HG02981 (cell line): ENCODE measurements at regions not wholly inside any gene's neighbourhood (a gene's known extent, or its start where the extent isn't known, plus 50 kb on each side); places are given as distances from the start of the nearest gene placed in this dataset.

Experiments used
- ATAC-seq: cut with Tn5 transposase; IDR thresholded peaks from one replicate; pipeline ENCODE4 v1.9.1; 2021; ENCODE audit warnings: mild to moderate bottlenecking, moderate library complexity; ENCODE audit not compliant: unreplicated experiment

DNA sequence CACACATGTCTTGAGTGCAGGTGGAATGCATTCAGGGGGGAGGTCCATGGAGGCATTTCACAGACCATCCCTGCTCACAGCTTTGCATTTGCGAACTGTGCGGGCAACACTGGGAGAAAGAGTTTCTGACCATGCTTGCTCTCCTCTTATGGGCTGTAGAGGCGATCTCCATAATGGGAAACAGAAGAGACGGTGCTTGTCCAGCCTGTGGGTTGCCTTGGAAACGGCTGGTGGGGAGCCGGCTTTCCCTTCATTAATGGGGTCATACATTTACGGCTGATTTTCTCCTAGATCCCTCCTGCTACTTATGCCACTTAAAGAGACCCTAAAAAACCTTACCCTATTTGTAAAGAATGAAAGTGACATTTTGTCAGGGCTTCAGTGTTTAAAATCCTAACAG is 147.4 kb downstream of the SOX11 start:
- no peak for ATAC-seq

DNA sequence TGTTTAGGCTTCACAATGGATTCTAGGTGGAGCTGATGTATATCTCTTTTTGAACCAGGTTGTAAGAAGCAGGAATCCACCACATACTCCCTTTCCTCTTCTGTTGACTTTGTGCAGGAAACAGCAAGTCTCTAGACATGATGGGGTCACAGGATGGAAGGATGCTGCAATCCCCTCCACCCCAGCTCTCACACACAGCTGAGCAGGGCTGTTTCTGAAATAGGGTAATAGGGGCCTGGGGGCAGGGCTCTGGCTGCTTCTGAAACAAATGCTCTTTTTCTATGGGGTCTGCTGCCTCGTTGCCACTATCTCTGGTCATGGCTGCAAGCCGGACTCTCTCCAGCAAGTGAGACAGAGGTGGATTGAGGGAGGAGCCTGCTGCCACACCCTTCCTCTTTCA is 148.9 kb downstream of the SOX11 start:
- ATAC-seq = no peak

DNA sequence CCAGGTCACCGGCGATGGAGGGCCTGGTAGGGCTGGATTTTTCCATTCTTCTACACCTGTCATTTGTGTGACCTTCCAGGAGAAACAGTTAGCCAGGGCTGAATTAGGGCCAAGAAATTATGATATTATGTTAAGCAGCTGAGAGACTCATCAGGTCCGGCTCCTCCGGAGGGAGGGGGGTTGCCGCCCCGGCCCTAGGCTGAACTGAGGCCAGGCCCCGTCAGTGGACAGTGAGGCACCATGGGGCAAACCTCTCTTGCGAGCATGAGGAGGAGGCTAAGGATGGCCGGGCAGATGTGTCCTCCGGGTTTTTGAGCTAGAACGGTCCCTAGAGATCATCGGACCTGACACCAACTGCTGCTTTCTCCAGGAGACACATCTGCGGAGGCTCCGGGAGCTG is 150.1 kb downstream of the SOX11 start:
- ATAC-seq = no peak

DNA sequence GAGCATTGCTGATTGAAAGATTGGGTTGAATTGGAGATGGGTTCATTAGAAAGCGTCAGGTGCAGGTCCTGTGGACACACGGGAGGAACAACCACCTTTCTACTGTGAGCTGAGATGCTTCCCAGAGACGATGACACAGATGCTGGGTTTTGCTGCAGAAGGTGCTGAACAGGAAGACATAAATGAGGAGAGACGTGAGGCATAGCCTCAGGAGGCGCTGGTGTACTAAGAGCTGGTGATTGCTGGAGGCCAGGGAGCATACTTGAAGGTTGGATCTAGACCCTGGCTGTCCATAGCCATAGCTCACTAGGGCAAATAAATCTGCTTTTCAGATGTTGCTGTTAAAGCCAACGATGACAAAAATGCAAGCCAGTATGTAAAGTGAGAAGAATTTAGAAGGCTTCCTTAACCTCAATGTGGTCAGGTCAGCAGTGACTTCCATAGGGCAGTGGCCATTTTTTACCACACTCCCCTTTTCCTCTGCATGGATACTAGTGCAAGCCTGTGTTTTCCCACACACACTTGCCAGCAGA is 153.7 kb downstream of the SOX11 start:
- ATAC-seq = no peak

DNA sequence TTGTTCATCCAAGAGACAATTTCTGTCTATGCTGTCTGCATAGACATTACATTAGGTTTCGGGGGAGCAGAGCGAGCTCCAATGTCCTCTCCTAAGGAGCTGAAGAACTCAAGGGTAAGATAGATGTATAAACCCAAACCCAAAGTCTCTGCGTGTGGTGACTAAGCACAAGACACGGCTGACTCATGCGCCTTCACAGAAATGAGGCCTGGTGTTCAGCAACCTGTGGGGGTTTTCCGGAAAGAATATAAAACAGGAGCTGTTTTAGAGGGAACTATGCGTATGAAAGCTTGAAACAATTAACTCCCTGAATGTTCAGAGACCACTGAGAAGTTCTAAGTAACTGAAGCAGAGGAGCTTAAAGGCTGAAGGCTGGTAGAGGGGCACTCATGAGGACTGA is 154.7 kb downstream of the SOX11 start:
- ATAC-seq = no peak

DNA sequence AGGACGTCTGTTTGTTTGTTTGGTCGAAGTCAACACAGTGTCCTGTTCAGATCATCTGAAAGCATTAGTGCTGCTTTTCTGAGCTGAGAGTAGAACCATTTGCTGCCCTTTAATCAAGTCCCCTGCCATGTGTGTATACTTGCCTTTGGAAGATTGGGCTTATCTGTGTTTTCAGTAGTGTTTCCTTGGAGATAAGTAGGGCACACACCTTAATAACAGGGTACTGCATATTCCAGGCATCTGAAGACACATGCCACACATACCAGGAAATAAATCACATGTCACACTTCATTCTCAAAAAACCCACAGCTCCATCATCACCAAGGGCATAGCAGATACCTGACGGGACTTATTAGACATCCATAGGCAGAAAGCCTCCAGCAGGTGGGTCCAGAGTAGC is 157.4 kb downstream of the SOX11 start:
- ATAC-seq = no peak

DNA sequence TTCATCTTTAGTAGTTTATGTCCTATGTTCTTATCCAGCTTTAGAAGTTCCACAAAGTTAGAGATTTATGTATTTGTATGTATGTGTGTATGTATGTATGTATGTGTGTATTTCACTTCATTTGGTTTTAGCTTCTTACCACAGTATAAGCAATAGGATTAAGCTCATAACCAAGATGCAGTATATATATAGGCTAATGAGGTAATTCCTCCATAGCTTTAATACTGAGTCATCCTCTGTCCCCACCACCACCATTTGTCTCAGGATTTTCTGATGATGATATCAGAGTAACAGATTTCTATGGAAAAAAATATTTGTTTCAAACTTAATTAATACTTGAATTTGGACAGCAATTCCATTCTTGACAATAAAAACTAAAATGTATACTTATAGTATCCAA is 159.2 kb downstream of the SOX11 start:
- no peak for ATAC-seq

DNA sequence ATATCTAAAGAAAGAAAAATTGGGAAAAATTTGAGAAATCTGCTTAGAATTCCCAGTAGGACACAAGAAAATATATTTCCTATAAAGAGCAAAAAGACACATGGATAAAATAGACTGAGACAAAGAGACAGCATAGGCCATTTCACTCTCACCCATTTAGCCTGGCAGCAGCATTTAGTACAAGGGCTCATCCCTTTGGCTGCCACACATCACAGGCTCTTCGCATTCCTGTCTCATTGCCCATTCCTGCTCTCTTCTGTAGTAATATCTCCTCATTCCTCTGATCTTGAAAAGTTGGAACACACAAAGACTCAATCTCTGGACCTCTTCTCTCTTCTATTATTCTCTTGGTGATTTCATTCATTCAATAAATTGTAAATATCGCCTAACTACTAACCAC is 162.6 kb downstream of the SOX11 start:
- no peak for ATAC-seq

DNA sequence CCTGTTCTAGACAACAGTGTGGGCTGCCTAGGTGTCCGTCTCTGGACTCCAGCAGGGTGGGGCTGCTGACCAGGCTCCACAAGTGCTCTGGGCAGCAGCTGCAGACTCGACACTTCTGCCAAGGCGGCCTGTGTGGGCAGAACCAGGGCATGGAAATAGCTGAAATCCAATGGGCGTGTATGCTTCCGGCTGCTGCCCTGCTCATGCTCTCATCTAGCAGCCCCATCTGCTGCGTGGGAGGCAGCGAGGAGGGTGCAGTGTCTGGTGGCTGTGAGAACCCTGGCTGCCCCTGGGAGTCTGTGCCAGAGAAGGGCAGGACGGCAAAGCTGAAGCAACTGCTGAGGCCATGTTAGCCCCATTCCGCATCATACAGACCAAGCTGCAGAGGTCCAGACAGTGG is 174.9 kb downstream of the SOX11 start:
- ATAC-seq = no peak

DNA sequence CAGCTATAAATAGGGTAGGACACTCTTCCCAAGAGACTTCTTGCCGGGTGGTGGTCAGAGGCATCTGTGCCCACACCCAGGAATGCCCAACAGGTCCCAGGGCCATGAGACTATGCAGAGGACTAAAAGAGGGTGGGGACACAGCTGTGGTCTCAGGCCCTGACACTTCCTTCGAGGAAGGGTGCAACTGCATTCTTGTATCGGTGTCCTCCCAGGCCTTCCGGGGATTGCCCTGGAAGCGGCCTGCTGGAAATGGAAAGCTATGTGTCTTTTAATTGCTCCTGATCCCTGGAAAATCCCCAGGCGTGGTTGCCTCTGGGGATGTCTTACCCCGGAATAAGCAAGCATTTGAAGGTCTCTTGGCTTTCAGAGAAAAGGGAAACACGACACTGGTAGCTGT is 176.7 kb downstream of the SOX11 start:
- ATAC-seq = no peak

DNA sequence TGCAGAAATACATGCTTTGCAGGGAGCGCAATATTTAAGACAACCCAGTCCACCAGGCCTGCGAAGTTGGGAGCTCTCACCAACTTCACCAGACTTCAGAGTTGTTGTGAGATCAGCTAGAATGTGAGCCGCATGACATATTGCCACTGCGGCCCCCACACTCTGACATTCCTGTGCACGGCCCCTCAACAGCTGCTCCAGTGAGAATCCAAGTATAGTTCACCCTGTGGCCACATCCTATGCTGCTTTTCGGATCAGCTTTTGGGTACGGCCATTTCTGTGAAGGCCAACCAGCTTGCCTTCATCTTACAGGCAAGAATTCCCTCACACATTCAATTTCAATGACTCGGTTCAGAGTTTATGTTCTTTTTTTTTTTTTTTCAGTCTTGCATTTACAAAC is 177.8 kb downstream of the SOX11 start:
- ATAC-seq = no peak

DNA sequence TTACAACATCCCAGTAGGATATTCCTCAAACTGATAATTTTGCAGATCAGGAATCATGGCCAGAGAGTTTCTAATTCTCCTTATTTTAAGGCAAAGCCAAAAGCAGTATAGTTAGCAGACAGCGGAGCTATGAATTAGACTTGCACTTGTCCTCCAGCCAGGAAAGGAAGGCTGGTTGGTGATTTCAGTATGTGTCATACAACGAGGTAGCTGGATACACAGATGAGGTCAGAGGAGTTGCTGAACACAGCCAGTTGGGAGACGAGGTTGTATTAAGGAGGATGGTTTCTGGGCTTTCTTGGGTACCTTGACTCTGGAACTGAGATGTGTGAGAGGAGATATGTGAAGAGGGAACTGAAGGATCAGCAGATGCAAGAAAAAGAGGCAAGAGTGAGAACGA is 185.2 kb downstream of the SOX11 start:
- ATAC-seq = no peak

DNA sequence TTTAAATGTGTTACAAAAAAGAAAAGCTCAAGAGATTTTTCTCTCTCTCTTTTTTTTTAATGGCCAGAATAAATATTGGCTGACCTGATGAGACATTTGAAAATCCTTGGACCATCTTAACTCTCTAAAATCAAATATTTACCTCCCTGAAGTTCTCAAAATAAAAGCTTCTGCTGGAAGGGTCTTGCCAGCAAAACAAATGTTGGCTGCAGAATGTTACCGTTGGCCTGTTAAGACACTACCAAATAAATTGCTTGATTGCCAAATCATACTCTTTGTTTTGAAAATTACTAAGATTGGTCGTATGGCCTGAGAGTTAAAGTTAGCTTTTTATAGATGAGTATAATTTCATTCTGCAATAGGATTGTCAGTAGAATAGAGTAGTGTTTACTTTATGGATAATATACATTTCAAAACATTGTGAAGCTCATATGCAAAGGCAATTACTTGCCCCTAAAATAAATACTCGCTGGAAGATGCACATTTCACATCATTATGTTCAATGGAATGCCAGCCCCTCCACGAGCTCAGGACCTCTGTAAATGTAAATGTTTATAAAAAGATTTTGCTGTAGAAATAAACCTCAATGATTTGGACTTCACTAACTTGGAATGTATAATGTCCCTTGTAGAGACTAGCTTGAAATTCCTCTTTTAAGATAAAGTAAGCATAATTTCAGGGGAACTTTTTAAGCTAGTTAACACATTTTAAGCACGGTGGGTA is 193.4 kb downstream of the SOX11 start:
- ATAC-seq = no peak

DNA sequence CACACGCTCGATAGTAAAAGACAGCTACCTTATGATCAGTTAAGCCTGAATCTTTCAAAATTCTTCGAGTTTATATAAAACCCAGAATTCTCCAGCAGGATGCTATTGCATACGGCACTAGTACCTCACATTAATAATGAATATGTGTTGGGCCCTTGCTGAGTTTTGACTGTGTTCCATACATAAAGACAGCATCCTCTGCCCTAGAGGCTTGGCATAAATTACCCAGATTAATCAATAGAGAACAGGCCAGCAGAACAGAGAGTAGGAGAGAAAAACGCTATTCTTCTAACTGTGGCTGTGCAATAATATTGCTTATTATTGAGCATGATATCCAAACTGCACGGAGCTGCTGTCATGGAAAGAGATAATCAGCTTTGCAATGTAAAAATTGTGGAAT is 194.3 kb downstream of the SOX11 start:
- ATAC-seq = no peak

DNA sequence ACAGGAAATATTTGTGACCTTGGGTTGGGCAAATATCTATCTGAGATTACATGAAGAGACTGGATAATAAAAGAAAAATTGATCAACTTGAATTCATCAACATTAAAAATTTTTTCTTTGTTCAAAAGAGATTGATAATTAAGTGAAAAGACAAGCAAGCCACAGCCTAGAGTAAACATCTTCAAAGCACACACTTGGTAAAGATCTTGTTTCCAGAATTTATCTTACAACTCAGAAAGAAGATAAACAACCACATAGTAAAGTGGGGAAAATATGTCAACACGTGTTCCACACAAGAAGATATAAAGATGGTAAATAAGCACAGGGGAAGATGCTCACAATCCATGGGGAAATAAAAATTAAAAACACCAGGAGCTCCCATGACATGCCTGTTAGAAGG is 195.9 kb downstream of the SOX11 start:
- ATAC-seq = no peak

DNA sequence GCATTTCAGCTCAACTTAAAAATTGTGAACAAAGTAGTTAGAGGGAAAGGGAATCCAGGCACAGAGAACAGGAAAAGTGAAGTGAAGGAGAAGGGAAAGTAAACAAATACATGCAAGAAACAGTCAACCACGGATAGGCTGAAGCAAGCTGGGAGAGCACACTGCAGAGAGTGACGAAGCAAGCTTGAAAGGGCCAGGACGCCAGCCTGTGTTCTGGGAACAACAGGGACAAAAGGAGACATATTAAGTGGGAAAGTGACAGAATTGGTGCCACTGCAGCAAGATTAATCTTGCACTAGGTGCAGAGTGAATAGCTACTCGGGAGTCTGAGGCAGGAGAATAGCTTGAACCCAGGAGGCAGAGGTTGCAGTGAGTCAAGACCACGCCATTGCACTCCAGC is 197.3 kb downstream of the SOX11 start:
- ATAC-seq = no peak

DNA sequence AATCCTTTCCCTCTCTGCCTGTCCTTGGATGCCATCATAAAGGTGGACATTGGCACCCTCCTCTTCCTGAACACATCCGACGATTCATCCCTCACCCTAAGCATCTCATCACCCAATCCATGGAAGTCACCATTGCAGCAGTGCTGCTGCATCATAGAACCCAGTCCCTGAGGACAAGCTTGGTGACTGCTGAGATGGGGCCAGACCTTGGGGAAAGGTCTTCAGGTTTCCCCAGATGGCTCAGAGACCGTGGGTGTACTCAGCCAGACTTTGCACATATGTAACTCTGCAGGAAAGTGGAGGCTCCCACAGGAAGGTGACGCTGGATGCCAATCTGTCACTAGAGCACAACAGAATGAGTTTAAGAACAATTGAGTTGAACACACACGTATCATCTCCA is 202.2 kb downstream of the SOX11 start:
- no peak for ATAC-seq

DNA sequence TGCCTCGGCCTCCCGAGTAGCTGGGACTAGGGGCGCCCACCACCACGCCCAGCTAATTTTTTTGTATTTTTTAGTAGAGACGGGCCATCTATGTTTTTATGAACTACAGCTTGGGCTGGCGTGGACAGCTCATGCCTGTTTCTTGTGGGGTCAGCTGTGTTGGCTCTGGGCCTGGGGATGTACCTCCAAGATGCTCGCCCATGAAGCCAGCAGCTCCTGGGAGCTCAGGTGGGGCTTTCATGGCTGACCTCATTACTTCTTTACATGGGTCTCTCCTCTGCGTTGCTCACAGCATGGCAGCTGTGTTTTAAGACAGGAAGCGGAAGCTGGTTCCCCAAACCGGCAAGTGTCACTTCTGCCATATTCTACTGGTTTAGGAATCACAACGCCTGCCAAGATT is 203.1 kb downstream of the SOX11 start:
- no peak for ATAC-seq

DNA sequence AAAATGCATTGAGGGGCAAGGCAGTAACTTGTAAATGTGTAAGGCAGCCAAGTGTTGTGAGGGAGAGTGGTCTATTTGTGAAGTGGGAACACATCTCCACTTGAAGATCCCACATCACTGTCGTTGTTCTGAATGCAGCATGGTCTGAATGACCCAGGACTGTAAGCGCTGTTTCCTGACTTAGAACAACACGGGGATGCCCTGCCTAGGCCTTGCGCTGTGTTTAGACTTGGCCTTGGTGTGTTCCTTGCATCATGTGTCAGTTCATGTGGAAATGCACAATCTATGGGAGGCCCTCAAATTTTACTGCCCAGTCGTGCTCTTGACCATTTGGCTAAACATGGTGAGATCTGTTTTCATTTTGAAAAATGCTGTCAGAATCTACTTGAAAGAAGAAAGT is 205.1 kb downstream of the SOX11 start:
- no peak for ATAC-seq

DNA sequence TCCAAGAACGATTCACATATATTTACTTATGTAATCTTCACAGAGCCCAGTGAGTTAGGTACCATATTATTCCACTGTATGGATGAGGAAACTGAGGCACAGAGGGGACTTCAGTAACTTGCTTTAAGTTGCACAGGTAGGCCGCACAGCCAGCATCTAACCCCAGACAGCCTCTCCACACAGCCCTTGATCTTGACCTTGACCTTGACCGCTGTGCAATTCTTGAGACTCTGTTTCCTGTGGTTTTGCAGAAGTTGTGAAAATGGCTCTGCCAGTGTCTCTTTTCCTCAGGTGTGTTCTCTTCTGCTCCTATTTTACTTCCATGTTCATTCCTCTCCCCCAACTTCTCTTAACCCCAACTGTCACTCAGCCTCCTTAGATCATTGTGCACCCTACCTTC is 206.5 kb downstream of the SOX11 start:
- no peak for ATAC-seq

DNA sequence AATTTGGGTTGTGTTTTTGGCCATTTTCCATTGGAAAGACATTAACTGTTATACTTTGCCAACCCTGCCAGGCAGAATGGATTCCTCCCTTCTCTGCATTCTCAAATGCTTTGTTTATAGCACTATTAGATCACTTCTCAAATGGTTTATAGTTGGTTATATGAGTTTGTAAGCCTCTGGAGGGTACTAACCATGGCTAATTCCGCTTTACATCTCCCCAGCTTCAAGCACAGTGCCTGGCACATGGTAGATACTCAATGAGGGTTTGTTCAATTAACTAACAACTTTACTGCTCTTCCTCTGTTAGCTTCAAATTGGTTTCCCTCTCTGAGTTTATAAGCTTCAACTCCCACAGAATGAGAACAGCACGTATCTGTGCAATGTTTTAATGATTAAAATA is 213.5 kb downstream of the SOX11 start:
- no peak for ATAC-seq

DNA sequence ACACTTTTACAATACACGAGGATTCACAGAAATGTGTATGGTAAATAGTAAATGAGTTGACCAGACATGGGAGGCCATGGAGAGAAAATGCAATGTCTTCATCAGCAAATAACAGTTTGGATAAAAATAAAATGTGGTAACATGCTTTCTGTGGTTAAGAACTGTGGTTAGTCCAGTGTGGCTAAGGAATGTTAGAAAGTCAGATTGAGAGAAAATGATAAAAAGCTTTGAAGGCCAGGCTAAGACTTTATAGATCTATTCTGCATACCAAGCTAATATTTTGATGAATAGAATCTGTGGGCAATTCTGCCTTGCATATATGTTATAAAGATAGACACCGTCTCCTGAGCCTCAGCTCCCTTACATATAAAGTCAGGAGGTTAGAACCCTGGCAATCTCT is 215.9 kb downstream of the SOX11 start:
- no peak for ATAC-seq

DNA sequence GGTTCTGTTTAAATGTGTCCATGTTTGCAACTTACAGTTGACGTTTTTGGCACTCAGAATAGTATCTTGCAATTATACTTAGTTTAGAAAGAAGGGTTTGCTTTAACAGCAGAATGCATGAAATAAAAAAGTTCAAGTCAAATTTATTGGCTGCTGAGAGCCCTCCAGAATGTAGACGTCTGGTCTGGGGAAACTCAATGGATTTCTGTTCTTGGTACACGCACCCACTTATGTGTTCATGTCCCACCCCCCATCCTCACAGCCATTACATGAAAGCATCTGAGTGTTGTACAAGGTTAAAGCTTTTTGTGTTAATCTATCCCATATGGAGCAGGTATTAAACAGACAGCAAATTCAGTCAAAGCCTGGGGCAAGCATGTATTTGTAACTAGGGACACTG is 219.5 kb downstream of the SOX11 start:
- no peak for ATAC-seq
